Pancreas (tissue), 10 donors: ENCODE measurements at regions not wholly inside any gene's neighbourhood (a gene's known extent, or its start where the extent isn't known, plus 50 kb on each side); places are given as distances from the start of the nearest gene placed in this dataset.

Experiments used
- ATAC-seq, 4 donors: fragments of 200-7000 bp; cut with Tn5 transposase; one replicate each; pipeline versions ENCODE4 v1.8.0 to v1.9.1; 2020; ENCODE audit warnings: mild to moderate bottlenecking in 4 of 4, moderate library complexity in 4 of 4
- DNase-seq, 6 donors: peaks; one replicate each; pipeline ENCODE4 v3.0.0-alpha.2; 2020
- FAIRE-seq: peaks from 2 replicates; lab custom pipeline; 2012; peaks lifted over from hg19 to GRCh38; lab: Jason Lieb, UNC
- H3K27ac ChIP-seq, 4 donors: fragments of 200-600 bp; sonication (generic); 1 replicate in 3 of 4; 2 replicates in 1 of 4; pipeline versions ENCODE4 v1.5.0 to v1.8.0; 2020
- H3K27me3 ChIP-seq, 4 donors: fragments of 200-600 bp; one replicate each; pipeline ENCODE4 v1.8.0; 2021
- H3K36me3 ChIP-seq, 3 donors: fragments of 200-600 bp; sonication (generic) in 1 of 3; one replicate each; pipeline versions ENCODE4 v1.5.0 to v1.8.0; 2020 to 2021
- H3K4me1 ChIP-seq, 3 donors: fragments of 200-600 bp; one replicate each; pipeline ENCODE4 v1.8.0; 2021
- H3K4me3 ChIP-seq, 4 donors: fragments of 200-600 bp; sonication (generic) in 2 of 4; one replicate each; pipeline versions ENCODE4 v1.5.0 to v1.8.0; 2020 to 2021
- H3K9me3 ChIP-seq, 4 donors: fragments of 200-600 bp; one replicate each; pipeline ENCODE4 v1.8.0; 2021
- CTCF ChIP-seq, 4 donors: fragments of 200-600 bp; sonication (generic) in 3 of 4; IDR thresholded peaks; one replicate each; pipeline versions ENCODE4 v1.5.0 to v1.8.0; 2021; ENCODE audit warnings: antibody characterized with exemption in 4 of 4
- WGBS, 2 donors: extraction: QIAGEN DNeasy Blood & Tissue Kit; methylation state at CpG; one replicate each; pipeline ENCODE4 v1.1.7; 2013; 5-methylcytosine and 5-hydroxymethylcytosine counted together
- intact Hi-C, 3 donors: fragments of 100-400 bp; cut with DNase I; formaldehyde crosslinking; loops; one replicate each; pipeline versions ENCODE4 v1.11.1 to v1.14.2; 2022
- donor health status: healthy with polysubstance abuse.
- donor health status: DM: no; HTN: no; CAD: no; lungs with moderate emphysema.
- donor health status: DM: no; HTN: no; CAD: no.
- donor health status: control.
- donor health status: control.
- donor health status: Bipolar disorder and iron deficiency.
- donor health status: DM: yes; HTN: yes; CAD: no.
- donor health status: DM: no; HTN: no; CAD: no.
- donor health status: DM: no; HTN: no; CAD: no.
- donor health status: DM: yes; HTN: yes; CAD: no.

- Histone ChIP-seq H3K27ac (no peak overlapping the region), H3K4me3 (no peak overlapping the region), H3K27me3 (no peaks in the 10 kb centered on the region), H3K36me3 (no peaks in the 10 kb centered on the region), H3K4me1 (no peaks in the 10 kb centered on the region), H3K9me3 (no peaks in the 10 kb centered on the region)
- DNase-seq = no peak
- no peak for ATAC-seq
- no peak for TF ChIP-seq CTCF (IDR thresholded peaks at IDR 0.05)
- WGBS, 2 donors = 57 to 72% methylated on average over 1 of the region's 1 CpG
- no peak for FAIRE-seq
- intact Hi-C loops = no loop called here
Measured at GRCh38 chr4:81521708-81522107, 50.0 kb upstream of the RASGEF1B start.
